C4-2B (cell line): ENCODE measurements at regions not wholly inside any gene's neighbourhood (a gene's known extent, or its start where the extent isn't known, plus 50 kb on each side); places are given as distances from the start of the nearest gene placed in this dataset.

Experiments used
- H3K27ac ChIP-seq: fragments of 450-650 bp; 2 replicates; pipeline ENCODE4 v1.5.1; 2017
- CTCF ChIP-seq: fragments of 450-650 bp; conservative IDR thresholded peaks from 2 replicates; pipeline ENCODE4 v1.5.1; 2017; ENCODE audit warnings: mild to moderate bottlenecking
- ZFX ChIP-seq: fragments of 450-650 bp; IDR thresholded peaks from 2 replicates; pipeline ENCODE4 v1.6.1; 2017

GRCh38 chr12:28826766-28827165, 322.3 kb upstream of the FAR2 start:
- TF ChIP-seq CTCF (no peak), ZFX (no peak)
- H3K27ac ChIP-seq: no peak overlapping the region

GRCh38 chr12:28827861-28828260, 321.2 kb upstream of the FAR2 start:
- TF ChIP-seq CTCF (no peak), ZFX (no peak)
- H3K27ac ChIP-seq: no peak overlapping the region

GRCh38 chr12:28828318-28828717, 320.8 kb upstream of the FAR2 start:
- TF ChIP-seq ZFX (no peak), CTCF (no peak)
- H3K27ac ChIP-seq: no peak overlapping the region

DNA sequence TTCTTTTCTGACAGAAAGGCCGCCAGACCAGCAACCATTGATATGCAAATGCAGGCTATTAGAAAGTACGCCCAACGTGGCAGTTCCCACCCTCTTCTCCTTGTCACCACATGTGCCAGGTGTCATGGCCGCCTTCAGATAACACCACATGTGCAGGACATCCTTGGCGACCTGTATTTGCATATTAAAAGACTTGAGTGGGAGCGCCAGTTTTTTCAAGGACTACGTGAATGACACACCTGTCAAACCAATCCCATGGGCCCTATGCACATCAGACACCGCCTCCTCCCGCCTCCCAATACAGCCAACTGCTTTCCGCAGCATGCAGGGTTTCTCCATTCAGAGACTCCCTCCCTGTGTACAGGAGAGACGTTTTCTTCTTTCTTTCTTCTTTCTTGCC, 318.6 kb upstream of the FAR2 start:
- H3K27ac ChIP-seq: no peak overlapping the region
- TF ChIP-seq ZFX (no peak), CTCF (no peak)

GRCh38 chr12:28844718-28845117, 304.4 kb upstream of the FAR2 start:
- TF ChIP-seq ZFX (no peak), CTCF (no peak)

GRCh38 chr12:28851781-28852180, 297.3 kb upstream of the FAR2 start:
- TF ChIP-seq ZFX (no peak), CTCF (no peak)
- no peak overlapping the region for H3K27ac ChIP-seq

More at GRCh38 chr12:28844718-28845117, 304.4 kb upstream of the FAR2 start:
- H3K27ac ChIP-seq: no peak overlapping the region

DNA sequence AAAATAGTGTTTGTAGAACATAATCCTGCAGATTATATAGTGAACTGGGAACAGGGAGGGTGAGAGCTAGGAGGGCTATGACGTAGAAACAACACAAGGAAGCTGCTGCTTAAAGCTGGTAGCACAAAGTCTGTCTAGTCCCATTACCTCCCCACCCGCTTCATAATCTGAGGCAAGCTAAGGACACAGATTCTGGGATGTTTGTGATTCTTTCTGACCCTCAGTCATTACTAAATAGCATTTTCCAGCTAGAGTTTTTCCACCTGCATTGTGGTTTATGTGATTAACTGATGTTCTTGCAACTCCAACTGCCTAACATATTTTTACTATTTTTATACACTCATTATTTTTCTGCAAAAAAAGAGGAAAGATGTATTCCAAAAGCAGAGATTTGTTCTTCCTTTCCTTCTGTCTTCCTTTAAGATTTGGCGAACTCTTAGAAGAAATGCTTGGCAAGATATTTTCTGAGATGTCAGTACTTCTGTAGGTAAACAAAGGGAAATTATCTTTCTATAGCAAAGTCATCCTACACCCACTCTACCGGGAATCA, 293.2 kb upstream of the FAR2 start:
- TF ChIP-seq ZFX: no peak
- no peak for TF ChIP-seq CTCF
- no peak overlapping the region for H3K27ac ChIP-seq
